ENCODE measurements at regions not wholly inside any gene's neighbourhood (a gene's known extent, or its start where the extent isn't known, plus 50 kb on each side); places are given as distances from the start of the nearest gene placed in this dataset.
"Not testable (repeated sequence)": the region's sequence is repeated elsewhere in the genome, so short reads cannot be mapped to it uniquely, and the experiment has no call there.

DNA sequence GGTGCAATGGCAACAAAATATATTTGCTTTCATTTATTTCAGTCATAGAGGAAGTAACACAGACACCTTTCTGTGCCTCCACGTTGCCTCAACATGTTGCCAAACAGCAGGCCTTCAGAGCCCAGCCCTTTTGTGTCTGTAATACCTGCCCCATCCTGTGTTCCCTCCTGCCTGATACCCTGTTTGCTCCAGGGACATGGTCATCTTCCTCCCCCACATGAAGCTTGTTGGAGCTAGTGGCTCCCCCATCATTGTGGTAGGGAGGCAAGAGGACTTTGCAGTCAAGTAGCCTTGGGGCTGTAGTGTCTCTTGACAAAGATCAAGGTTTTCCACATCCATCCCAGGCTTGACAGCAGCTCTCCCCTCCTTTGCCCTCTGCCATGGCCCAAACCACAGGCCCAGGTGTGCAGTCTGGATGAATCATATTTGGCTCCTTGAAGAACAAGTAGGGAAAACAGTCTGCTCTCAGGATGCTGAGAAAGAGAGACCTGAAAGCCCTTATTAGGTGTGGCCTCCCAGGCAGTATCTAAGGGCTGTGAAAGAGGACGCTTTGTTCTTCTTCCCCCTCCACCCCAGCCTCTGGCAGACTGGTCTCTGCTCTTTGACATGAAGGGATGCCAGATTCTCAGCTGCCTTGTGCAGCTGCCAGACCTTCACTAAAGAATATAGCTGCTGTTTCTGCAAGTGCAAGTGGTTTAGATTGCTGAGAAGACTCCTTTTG, 329.0 kb downstream of the C12orf75 start:
- ChIA-PET CTCF (no interaction called here), POLR2A (no interaction called here)
- TF ChIP-seq CTBP1 (IDR thresholded peaks at IDR 0.05; ENCODE audit: borderline replicate concordance) (no peak), FOXA1 (IDR thresholded peaks at IDR 0.05) (no peak), NFRKB (IDR thresholded peaks at IDR 0.05) (no peak), LEF1 (IDR thresholded peaks at IDR 0.05; ENCODE audit: borderline replicate concordance) (no peak), ZNF384 (IDR thresholded peaks at IDR 0.05) (no peak), FOXK2 (IDR thresholded peaks at IDR 0.05) (no peak), BHLHE40 (IDR thresholded peaks at IDR 0.05; ENCODE audit: borderline replicate concordance) (no peak), SP1 (IDR thresholded peaks at IDR 0.05) (no peak), SUZ12 (IDR thresholded peaks at IDR 0.05) (no peak), ARNT (IDR thresholded peaks at IDR 0.05) (no peak)
- DNase-seq (ENCODE audit: extremely low spot score) = no peak

DNA sequence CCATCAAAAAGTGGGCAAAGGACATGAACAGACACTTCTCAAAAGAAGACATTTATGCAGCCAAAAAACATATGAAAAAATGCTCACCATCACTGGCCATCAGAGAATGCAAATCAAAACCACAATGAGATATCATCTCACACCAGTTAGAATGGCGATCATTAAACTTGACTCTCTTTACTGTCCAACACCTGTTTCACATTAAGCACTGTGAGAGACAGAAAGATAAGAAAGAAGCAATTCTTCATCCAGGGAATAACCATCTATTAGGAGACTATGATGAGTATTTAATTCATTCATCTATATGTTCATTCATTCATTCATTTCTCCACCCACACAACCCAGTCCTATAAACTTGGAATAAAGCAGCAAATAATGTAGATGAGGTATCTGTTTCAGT, 334.3 kb downstream of the C12orf75 start:
- POLR2A ChIA-PET; DNase-seq (ENCODE audit: extremely low spot score); CTCF ChIA-PET: not testable (repeated sequence)

DNA sequence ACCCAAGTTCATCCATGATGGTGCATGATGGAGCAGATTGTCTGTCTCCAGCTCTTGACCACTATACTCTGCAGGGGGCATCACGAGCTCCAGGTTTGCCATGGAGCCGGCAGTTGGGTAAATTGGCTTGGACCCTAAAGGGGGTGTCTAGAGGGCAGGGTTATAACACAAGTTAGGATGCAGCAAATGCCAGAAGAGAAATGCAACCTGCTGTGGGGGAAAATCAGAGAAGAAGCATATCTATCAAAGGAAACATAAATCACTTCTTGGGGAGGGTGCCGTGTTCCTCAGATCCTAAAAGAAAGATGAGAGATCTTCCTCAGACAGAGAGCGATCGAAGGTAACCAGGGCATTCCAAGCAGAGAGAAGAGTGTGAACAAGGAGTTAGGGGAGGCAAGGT, 334.9 kb downstream of the C12orf75 start:
- DNase-seq (ENCODE audit: extremely low spot score) = no peak
- ChIA-PET POLR2A (no interaction called here), CTCF (no interaction called here)
- TF ChIP-seq SP1 (IDR thresholded peaks at IDR 0.05) = no peak
- TF ChIP-seq FOXA1 (IDR thresholded peaks at IDR 0.05) = no peak
- TF ChIP-seq FOXK2 (IDR thresholded peaks at IDR 0.05) = no peak
- no peak for TF ChIP-seq ELF4 (IDR thresholded peaks at IDR 0.05)
- no peak for TF ChIP-seq TARDBP (IDR thresholded peaks at IDR 0.05)
- no peak for TF ChIP-seq ZNF384 (IDR thresholded peaks at IDR 0.05)
- TF ChIP-seq SUZ12 (IDR thresholded peaks at IDR 0.05) = no peak
- no peak for TF ChIP-seq FOXM1 (IDR thresholded peaks at IDR 0.05; ENCODE audit: borderline replicate concordance)
- TF ChIP-seq, protein P1, sequence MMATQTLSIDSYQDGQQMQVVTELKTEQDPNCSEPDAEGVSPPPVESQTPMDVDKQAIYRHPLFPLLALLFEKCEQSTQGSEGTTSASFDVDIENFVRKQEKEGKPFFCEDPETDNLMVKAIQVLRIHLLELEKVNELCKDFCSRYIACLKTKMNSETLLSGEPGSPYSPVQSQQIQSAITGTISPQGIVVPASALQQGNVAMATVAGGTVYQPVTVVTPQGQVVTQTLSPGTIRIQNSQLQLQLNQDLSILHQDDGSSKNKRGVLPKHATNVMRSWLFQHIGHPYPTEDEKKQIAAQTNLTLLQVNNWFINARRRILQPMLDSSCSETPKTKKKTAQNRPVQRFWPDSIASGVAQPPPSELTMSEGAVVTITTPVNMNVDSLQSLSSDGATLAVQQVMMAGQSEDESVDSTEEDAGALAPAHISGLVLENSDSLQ (IDR thresholded peaks at IDR 0.05) = no peak
- TF ChIP-seq NFRKB (IDR thresholded peaks at IDR 0.05) = no peak
- no peak for TF ChIP-seq BHLHE40 (IDR thresholded peaks at IDR 0.05; ENCODE audit: borderline replicate concordance)

DNA sequence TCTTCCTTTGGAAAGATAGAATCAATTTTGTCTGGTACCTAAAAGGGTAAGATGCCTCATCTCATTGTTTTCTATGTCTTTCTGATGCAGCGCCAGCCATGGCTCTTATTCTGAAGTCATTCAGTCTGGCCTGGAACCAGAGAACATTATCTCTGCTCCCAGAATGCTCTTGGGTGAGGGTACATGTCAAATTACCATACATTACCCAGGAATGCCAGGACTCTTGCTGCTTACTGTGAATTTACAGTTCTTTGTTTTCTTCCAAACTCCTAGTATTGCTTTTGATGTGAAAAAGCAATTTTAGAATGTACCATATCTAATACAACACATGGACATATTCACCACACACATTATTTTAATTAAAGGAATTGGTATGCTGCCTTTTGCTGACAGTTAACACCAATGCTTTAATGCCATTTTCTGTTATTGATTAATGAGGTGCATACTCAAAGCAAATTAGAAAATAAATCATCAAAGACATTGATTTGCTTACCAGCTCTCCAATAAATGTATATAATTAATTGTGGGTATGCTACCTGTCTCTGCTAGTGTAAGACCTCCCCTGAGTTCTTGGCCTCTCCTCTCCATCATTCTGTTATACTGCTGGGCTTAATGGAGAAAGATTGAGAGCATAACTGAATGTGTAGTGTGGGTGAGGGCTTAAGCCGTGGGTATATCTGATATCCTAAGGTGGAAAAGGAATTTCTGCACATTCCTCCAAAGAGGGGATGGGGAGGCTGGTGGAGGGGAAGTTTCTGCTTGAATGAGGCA, 337.7 kb downstream of the C12orf75 start:
- ChIA-PET POLR2A (no interaction called here), CTCF (no interaction called here)
- no peak for TF ChIP-seq ZNF384 (IDR thresholded peaks at IDR 0.05)
- TF ChIP-seq FOXM1 (IDR thresholded peaks at IDR 0.05; ENCODE audit: borderline replicate concordance) = no peak
- no peak for TF ChIP-seq SP1 (IDR thresholded peaks at IDR 0.05)
- no peak for TF ChIP-seq ARNT (IDR thresholded peaks at IDR 0.05)
- DNase-seq (ENCODE audit: extremely low spot score) = no peak

DNA sequence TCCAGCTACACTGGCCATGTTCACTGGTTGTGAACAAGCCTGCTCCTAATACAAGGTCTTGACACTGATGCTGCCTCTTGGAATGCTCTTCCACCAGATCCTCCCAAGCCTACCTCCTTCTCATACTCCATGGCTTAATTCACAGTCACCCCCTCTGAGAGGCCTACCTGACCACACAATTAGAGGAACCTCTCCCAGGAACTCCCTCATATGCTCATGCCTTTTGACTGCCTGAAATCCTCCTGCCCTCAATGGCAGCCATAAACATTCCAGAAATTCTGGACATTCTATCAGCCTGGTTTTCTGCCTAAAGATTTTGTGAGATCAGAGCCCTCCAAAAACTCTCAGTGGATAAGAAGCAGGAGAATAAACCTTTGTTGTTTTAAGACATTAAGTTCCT, 340.2 kb downstream of the C12orf75 start:
- no peak for TF ChIP-seq HDGF (IDR thresholded peaks at IDR 0.05; ENCODE audit: borderline replicate concordance)
- no peak for TF ChIP-seq LEF1 (IDR thresholded peaks at IDR 0.05; ENCODE audit: borderline replicate concordance)
- no peak for TF ChIP-seq SP1 (IDR thresholded peaks at IDR 0.05)
- no peak for TF ChIP-seq FOXM1 (IDR thresholded peaks at IDR 0.05; ENCODE audit: borderline replicate concordance)
- no peak for TF ChIP-seq BHLHE40 (IDR thresholded peaks at IDR 0.05; ENCODE audit: borderline replicate concordance)
- no peak for TF ChIP-seq NFRKB (IDR thresholded peaks at IDR 0.05)
- no peak for TF ChIP-seq FOXA1 (IDR thresholded peaks at IDR 0.05)
- POLR2A ChIA-PET = no interaction called here
- CTCF ChIA-PET = no interaction called here
- DNase-seq (ENCODE audit: extremely low spot score) = no peak

DNA sequence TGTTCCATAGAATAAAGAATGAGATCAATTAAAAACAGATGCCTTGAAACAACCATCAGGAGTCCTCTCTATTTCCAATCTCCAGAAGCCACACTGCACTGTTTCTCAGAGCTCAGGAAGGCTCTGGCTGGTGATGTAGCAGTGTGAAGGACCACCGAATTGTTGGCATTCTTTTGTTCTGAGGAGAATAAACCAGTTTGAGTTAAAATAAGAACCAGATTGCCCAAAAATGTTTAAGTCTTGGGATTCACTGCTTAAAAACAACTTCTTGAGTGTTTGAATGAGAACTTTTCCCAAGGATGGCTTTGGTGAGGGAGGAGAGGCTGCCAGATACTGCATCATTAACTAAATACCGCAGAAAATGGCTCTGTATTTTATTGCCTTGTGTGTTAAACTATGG, 341.2 kb downstream of the C12orf75 start:
- DNase-seq (ENCODE audit: extremely low spot score) = no peak
- CTCF ChIA-PET = no interaction called here
- TF ChIP-seq FOXK2 (IDR thresholded peaks at IDR 0.05) (no peak), ARNT (IDR thresholded peaks at IDR 0.05) (no peak), SP1 (IDR thresholded peaks at IDR 0.05) (no peak)
- POLR2A ChIA-PET = no interaction called here

DNA sequence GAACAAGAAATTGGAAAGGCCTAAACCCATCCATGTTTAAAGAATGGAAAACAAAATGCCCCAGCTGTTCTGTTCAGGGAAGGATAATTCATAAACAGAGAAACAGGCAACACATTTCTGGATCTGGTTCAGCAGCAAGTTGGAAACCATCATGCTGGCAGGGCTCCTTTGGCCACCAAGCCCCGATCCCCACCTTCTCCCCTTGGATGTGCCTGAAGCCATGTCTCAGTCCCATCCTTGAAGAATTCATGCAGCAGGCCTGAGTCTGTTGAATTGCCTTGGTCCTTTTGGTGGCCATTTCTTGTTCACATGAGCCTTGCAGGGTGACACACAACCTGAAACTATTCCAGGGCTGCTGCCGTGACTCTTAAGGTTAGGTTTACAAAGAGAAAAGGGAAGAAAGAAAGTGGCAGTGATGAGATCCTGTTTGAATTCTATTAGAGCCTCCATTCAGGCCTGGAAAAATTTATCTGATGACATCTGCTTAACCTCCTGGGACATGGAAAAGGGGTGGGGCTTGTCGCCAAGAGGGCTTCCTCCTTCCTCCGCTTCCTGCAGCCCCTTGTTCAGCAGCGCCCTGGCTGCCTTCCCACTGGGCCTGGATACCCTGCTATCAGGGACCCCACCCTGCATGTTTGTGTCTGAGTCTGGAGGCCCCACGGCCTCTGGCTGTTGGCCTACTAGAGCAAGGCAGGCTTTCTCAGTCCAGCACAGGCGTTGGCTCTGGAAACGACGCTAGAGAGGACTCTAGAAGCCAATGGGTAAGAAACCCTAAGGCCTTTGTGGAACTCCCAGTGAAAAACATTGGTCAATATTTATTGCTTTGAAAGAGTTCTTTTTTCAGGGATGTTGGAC, 341.9 kb downstream of the C12orf75 start:
- TF ChIP-seq FOXK2 (IDR thresholded peaks at IDR 0.05) = no peak
- no peak for TF ChIP-seq HDGF (IDR thresholded peaks at IDR 0.05; ENCODE audit: borderline replicate concordance)
- TF ChIP-seq FOXM1 (IDR thresholded peaks at IDR 0.05; ENCODE audit: borderline replicate concordance) = no peak
- CTCF ChIA-PET = no interaction called here
- POLR2A ChIA-PET = no interaction called here
- DNase-seq (ENCODE audit: extremely low spot score) = no peak
